ENCODE measurements at regions not wholly inside any gene's neighbourhood (a gene's known extent, or its start where the extent isn't known, plus 50 kb on each side); places are given as distances from the start of the nearest gene placed in this dataset.

GRCh38 chr2:65866148-65866547, 433.7 kb upstream of the SPRED2 start:
- Mint-ChIP-seq H3K27me3 (ENCODE audit: unreplicated experiment) (no peaks in the 10 kb centered on the region), H3K27ac (ENCODE audit: unreplicated experiment) (no peak overlapping the region), H3K36me3 (ENCODE audit: unreplicated experiment) (no peaks in the 10 kb centered on the region), H3K9me3 (ENCODE audit: unreplicated experiment) (no peaks in the 10 kb centered on the region), H3K4me1 (ENCODE audit: low read depth, unreplicated experiment) (peaks cover 4% of the 10 kb centered on the region), H3K4me3 (ENCODE audit: unreplicated experiment) (no peak overlapping the region)
- no peak for TF ChIP-seq CTCF (IDR thresholded peaks at IDR 0.05; ENCODE audit: partially characterized antibody, unreplicated experiment)
- no peak for DNase-seq

DNA sequence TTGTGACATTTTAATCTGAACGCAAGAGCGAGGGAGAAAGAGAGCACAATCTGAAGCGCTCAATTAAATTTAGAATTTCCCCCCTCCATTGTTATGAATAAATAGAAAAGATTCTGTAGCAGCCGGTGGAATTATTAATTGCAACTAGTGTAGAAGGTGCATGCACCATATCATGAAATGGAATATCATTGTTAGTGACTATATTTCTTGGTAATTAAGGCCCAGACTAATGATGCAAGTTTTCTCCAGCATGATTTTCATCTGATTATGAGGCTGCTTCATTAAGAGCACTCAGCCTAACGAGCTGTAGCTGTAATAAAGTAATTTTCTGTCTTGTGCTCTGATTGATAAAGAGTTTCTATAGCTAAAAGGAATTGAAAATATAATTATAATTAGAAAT, 432.2 kb upstream of the SPRED2 start:
- Mint-ChIP-seq H3K4me3 (ENCODE audit: unreplicated experiment) (no peak overlapping the region), H3K9me3 (ENCODE audit: unreplicated experiment) (no peaks in the 10 kb centered on the region), H3K36me3 (ENCODE audit: unreplicated experiment) (no peaks in the 10 kb centered on the region), H3K27ac (ENCODE audit: unreplicated experiment) (no peak overlapping the region), H3K27me3 (ENCODE audit: unreplicated experiment) (peaks cover 2% of the 10 kb centered on the region), H3K4me1 (ENCODE audit: low read depth, unreplicated experiment) (peaks cover 4% of the 10 kb centered on the region)
- no peak for DNase-seq
- no peak for TF ChIP-seq CTCF (IDR thresholded peaks at IDR 0.05; ENCODE audit: partially characterized antibody, unreplicated experiment)

- Mint-ChIP-seq H3K9me3 (ENCODE audit: unreplicated experiment) (no peaks in the 10 kb centered on the region), H3K27ac (ENCODE audit: unreplicated experiment) (no peak overlapping the region), H3K4me1 (ENCODE audit: low read depth, unreplicated experiment) (peaks cover 6% of the 10 kb centered on the region), H3K36me3 (ENCODE audit: unreplicated experiment) (no peaks in the 10 kb centered on the region), H3K27me3 (ENCODE audit: unreplicated experiment) (peaks cover 2% of the 10 kb centered on the region), H3K4me3 (ENCODE audit: unreplicated experiment) (no peak overlapping the region)
- TF ChIP-seq CTCF (IDR thresholded peaks at IDR 0.05; ENCODE audit: partially characterized antibody, unreplicated experiment) = no peak
- DNase-seq = no peak
Measured at GRCh38 chr2:65863713-65864112, 431.3 kb upstream of the SPRED2 start.

- H3K27ac Mint-ChIP-seq (ENCODE audit: unreplicated experiment) = no peak overlapping the region
- peaks cover 1% of the 10 kb centered on the region for H3K4me1 Mint-ChIP-seq (ENCODE audit: low read depth, unreplicated experiment)
- peaks cover 2% of the 10 kb centered on the region for H3K27me3 Mint-ChIP-seq (ENCODE audit: unreplicated experiment)
- no peaks in the 10 kb centered on the region for H3K36me3 Mint-ChIP-seq (ENCODE audit: unreplicated experiment)
- H3K4me3 Mint-ChIP-seq (ENCODE audit: unreplicated experiment) = no peak overlapping the region
- TF ChIP-seq CTCF (IDR thresholded peaks at IDR 0.05; ENCODE audit: partially characterized antibody, unreplicated experiment) = no peak
- DNase-seq = no peak
- no peaks in the 10 kb centered on the region for H3K9me3 Mint-ChIP-seq (ENCODE audit: unreplicated experiment)
Measured at GRCh38 chr2:65856928-65857327, 424.5 kb upstream of the SPRED2 start.

- Mint-ChIP-seq H3K27me3 (ENCODE audit: unreplicated experiment) (peaks cover 2% of the 10 kb centered on the region), H3K9me3 (ENCODE audit: unreplicated experiment) (no peaks in the 10 kb centered on the region), H3K4me1 (ENCODE audit: low read depth, unreplicated experiment) (peaks cover 1% of the 10 kb centered on the region), H3K36me3 (ENCODE audit: unreplicated experiment) (no peaks in the 10 kb centered on the region), H3K4me3 (ENCODE audit: unreplicated experiment) (no peak overlapping the region), H3K27ac (ENCODE audit: unreplicated experiment) (no peak overlapping the region)
- TF ChIP-seq CTCF (IDR thresholded peaks at IDR 0.05; ENCODE audit: partially characterized antibody, unreplicated experiment) = no peak
- DNase-seq = no peak
Measured at GRCh38 chr2:65856423-65856822, 424.0 kb upstream of the SPRED2 start.

Data from glutamatergic neuron (in vitro differentiated cells).